GM18867 (cell line): ENCODE measurements at regions not wholly inside any gene's neighbourhood (a gene's known extent, or its start where the extent isn't known, plus 50 kb on each side); places are given as distances from the start of the nearest gene placed in this dataset.
"Not testable (repeated sequence)": the region's sequence is repeated elsewhere in the genome, so short reads cannot be mapped to it uniquely, and the experiment has no call there.

Experiments used
- ATAC-seq: cut with Tn5 transposase; IDR thresholded peaks from one replicate; pipeline ENCODE4 v1.9.1; 2021; ENCODE audit warnings: mild to moderate bottlenecking, moderate library complexity; ENCODE audit not compliant: unreplicated experiment

DNA sequence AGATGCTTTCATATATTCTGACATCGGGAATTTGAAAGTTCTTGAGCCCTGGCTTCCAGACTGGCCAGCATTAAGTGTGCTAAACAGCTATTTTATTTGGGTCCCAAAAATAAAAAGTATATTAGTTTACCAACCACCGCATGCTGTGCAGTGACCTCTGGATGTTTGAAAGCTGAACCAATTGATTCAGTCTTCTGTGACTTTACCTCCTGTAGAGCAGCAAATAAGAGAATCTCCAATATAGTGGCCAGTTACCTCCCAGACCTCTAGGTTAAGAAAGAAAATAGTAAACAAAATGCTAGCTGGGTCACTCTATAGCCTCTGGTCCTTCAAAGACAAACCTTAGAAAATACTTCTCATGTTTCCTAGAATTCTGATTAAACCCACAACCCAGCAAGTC is 424.6 kb upstream of the NFE2L3 start:
- no peak for ATAC-seq

DNA sequence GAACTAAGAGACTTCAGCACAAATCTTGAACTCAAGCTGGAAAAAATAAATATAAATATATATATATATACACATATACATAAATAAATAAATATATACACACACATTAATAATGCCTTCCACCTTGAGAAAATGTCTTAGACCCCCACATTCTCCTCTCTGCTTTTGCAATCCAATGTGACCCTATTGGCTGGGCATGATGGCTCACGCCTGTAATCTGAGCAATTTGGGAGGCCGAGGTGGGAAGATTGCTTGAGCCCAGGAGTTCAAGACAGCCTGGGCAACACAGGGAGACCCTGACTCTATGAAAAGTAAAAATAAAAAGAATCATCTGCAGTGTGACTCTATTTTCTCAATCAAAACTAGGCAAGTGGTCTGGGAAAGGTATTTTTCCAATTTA is 424.1 kb upstream of the NFE2L3 start:
- ATAC-seq, result no peak

- ATAC-seq, result no peak
These were observed 420.7 kb upstream of the NFE2L3 start for GRCh38 chr7:25731068-25731845.

GRCh38 chr7:25731846-25732245 is 420.2 kb upstream of the NFE2L3 start:
- no peak for ATAC-seq

- no peak for ATAC-seq
These were observed 419.2 kb upstream of the NFE2L3 start for GRCh38 chr7:25732766-25733217.

DNA sequence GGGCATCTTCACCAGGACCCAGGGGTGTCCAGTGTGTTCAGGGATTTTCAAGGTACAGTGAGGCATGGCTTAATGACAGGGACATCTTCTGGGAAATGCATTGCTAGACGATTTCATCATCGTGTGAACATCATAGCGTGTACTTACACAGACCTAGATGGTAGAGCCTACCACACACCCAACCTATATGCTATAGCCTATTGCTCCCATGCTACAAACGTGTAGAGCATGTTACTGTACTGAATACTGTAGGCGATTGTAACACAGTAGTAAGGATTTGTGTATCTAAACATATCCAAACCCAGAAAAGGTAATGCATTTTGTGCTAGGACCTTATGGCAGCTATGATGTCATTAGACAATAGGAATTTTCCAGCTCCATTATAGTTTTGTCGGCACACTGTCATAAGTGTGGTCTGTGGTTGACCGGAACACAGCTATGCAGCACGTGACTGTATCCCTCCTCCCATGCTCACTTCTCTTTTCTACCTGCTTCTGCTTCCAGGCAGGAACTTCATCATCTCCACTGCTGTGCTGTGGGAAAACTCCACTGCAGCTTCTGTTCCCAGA is 416.2 kb upstream of the NFE2L3 start:
- no peak for ATAC-seq

DNA sequence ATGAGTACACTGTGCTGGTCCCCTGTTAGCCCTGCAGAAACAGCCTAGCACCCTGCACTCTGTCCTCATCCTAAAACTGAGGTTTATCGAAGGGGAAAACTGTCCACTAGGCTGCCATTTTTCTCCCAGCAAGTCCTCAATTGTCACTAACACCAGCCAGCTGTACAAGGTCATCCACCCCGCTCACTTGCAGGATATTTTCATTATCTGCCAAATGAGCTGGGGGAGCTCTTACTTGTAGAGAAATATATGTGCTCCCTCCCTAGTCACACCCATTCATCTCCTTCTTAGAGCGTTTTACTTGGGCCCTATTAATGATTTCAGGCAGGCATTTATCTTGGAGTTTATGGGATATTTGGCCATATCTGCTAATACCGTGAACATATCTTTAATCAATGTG is 413.5 kb upstream of the NFE2L3 start:
- no peak for ATAC-seq

DNA sequence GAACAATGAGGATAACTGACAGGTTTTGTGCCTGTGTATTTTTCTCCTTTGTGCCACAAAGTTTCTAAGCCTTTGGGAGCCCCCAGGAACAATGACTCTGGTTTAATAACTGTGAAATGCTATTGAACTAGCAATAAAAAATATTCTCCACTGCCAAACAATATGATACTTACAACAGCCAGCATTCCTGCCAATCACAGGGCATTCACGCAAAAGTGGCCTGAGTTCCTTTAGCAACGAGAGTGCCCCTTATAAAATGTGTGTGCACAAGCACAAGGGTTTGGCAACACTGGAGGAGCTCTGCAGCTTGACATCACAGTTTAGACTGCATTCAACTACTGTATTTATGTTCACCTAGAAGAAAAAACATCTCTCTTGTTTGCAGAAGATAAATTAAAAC is 412.9 kb upstream of the NFE2L3 start:
- no peak for ATAC-seq

DNA sequence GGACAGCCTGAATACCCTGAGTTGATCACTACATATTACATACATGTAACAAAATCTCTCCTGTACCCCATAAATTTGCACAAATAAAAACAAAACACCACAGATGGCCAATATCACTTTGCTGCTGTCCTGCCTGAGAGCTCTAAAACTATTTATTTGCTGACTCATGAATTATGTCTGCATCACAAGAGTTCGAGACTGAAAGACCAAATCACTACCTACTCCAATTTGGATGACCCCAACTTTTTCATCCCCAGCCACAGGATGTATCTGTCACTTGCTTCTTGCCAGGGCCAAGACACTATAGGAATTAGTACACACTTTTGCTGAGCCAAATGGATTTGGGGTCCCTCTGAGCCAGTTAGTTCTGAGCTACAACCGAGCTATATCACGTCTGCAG is 409.7 kb upstream of the NFE2L3 start:
- ATAC-seq, result no peak

GRCh38 chr7:25743670-25744451 is 408.1 kb upstream of the NFE2L3 start:
- ATAC-seq, result not testable (repeated sequence)

DNA sequence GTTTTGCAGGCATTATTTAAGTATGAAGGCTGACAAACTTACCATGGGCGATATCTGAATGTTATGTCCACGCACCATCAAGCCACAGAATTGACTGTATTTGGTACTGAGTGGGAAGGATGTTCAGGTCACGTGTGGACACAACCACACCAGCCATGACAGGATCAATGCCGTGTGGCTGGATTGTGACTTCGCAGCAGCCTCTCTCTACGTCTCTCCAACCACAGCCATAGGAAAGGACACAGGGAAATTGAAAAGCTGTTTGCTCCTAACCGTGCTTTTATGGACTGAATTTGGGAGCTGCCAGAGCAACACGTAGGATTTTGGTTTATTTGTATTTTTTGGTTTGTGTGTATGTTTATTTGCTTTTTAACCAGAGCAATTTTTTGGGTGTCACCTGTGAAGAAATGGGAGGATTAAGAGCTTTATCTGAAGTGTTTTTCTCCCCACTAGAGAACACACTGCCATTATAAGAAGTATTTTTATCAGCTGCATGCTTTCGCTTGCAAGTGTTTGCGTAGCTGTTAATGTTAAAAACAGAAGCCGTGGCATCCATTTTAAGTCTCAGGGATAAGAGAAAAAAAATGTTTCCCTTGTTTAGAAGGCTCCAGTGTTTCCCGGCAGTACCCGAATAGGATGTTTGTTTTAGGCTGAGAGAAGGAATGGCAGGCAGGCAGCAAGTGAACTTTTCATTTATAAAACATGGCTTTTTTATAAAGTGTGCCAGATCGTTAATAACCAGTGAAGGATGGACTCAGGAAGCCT is 401.1 kb upstream of the NFE2L3 start:
- no peak for ATAC-seq

DNA sequence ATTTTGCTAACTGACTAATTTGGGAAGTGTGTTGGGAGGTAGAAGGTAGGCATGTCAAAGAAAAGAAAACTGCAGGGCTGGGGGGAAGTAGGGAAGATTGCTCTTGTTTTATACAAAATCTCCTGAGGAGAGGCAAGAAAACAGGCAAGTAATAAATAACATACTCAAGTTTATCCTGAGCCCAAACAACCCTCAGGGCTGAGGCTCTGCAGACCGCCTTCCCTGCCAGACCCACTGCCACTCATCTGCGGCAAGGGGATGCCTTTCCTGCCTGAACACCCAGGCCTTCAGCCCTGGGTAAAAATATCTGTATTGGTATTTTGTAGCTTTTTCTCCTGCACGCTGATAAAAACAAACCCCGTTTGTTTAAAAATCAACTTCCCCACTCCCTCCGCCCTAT is 399.8 kb upstream of the NFE2L3 start:
- ATAC-seq, result no peak

GRCh38 chr7:25752967-25753791 is 398.8 kb upstream of the NFE2L3 start:
- no peak for ATAC-seq

- ATAC-seq, result no peak
These were observed 398.2 kb upstream of the NFE2L3 start for GRCh38 chr7:25753837-25754236.

- ATAC-seq, result no peak
These were observed 397.7 kb upstream of the NFE2L3 start for GRCh38 chr7:25754333-25754732.

GRCh38 chr7:25754751-25755150 is 397.2 kb upstream of the NFE2L3 start:
- no peak for ATAC-seq

- ATAC-seq, result no peak
These were observed 395.4 kb upstream of the NFE2L3 start for GRCh38 chr7:25756601-25757000.

DNA sequence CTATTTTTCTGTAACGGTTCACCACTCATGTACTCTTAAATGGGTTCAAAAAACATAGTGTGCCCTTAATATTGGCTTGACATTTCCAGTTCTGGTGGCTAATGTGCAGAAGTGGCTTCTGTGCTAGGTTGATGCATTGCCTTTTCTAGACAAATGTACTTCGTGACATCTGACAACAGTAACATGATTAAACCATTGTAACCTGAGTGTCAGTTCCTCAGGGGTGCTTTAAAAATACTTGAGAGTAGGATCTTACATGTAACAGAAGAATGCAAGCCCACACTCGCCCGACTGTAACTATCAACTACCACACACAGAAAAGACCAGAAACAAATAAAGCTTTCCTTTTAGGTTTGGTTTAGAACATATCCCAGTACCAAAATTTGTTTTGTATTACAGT is 393.4 kb upstream of the NFE2L3 start:
- ATAC-seq, result no peak

GRCh38 chr7:25759286-25759685 is 392.7 kb upstream of the NFE2L3 start:
- no peak for ATAC-seq

- ATAC-seq, result no peak
These were observed 392.2 kb upstream of the NFE2L3 start for GRCh38 chr7:25759748-25760147.
